Mucosa of rectum (tissue), 2 donors: ENCODE measurements at regions not wholly inside any gene's neighbourhood (a gene's known extent, or its start where the extent isn't known, plus 50 kb on each side); places are given as distances from the start of the nearest gene placed in this dataset.

Source experiments
- H3K27ac ChIP-seq, 2 donors: one replicate each; pipeline ENCODE4 v1.7.0; 2013; ENCODE audit warnings: inconsistent platforms in 2 of 2, low read depth in 2 of 2, low read length in 2 of 2
- H3K27me3 ChIP-seq, 2 donors: one replicate each; pipeline ENCODE4 v1.7.0; 2013; ENCODE audit warnings: low read length in 2 of 2; ENCODE audit not compliant: control insufficient read depth in 2 of 2, insufficient read depth in 2 of 2
- H3K36me3 ChIP-seq, 2 donors: one replicate each; pipeline ENCODE4 v1.7.0; 2013; ENCODE audit warnings: low read length in 2 of 2; ENCODE audit not compliant: control insufficient read depth in 2 of 2, insufficient read depth in 2 of 2
- H3K4me1 ChIP-seq, 2 donors: one replicate each; pipeline ENCODE4 v1.7.0; 2013; ENCODE audit warnings: low read length in 2 of 2, mild to moderate bottlenecking in 1 of 2; ENCODE audit not compliant: control insufficient read depth in 2 of 2, insufficient read depth in 2 of 2
- H3K4me3 ChIP-seq, 2 donors: one replicate each; pipeline ENCODE4 v1.7.0; 2013; ENCODE audit warnings: low read length in 2 of 2
- H3K9ac ChIP-seq, 2 donors: one replicate each; pipeline ENCODE4 v1.7.0; 2013; ENCODE audit warnings: low read length in 2 of 2, low read depth in 1 of 2, mild to moderate bottlenecking in 1 of 2
- H3K9me3 ChIP-seq, 2 donors: one replicate each; pipeline ENCODE4 v1.7.0; 2013; ENCODE audit warnings: low read length in 2 of 2; ENCODE audit not compliant: control insufficient read depth in 2 of 2
- donor health status: healthy.
- donor health status: Normal muscosa, but diverticular disease.

DNA sequence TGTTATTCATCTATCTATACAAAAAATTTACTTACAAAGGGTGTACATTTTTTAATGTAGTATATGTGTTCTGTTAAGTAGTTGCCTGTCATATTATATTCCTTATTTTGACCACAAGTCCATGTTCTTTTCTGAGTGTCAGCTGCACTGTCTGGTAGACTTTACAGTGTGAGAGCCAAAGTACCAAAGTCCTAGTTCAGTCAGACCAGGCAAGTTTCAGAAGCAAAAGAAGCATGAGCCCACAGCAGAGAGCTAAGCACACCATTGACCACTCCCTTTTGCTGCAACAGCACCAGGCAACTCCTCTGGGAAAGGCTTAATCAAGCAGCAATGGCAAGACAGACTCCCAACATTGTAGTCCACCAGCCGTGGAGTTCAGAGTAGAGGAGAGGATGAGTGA lies 631.9 kb upstream of the PKN2 start:
- Histone ChIP-seq H3K9ac (no peak overlapping the region), H3K4me3 (no peak overlapping the region), H3K36me3 (no peaks in the 10 kb centered on the region), H3K27ac (no peak overlapping the region), H3K27me3 (no peaks in the 10 kb centered on the region), H3K9me3 (no peaks in the 10 kb centered on the region), H3K4me1 (no peaks in the 10 kb centered on the region)

DNA sequence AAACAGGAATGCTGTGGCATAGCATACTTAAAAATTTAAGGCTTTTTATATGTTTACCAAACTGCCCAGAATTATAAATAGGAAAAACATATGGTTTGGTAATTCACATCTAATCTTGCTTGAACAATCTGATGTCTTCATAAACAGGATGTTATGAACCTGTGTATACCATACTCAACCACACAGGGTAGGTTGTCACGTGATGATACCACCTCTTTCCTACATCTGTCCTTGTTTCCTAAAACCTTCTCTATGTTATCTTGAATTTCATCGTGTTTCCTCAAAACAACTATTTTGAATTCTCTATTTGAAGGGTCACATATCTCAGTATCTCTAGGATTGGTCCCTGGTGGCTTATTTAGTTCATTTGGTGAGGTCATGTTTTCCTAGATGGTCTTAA lies 631.0 kb upstream of the PKN2 start:
- H3K9ac ChIP-seq = no peak overlapping the region
- H3K27ac ChIP-seq = no peak overlapping the region
- no peaks in the 10 kb centered on the region for H3K36me3 ChIP-seq
- H3K9me3 ChIP-seq = no peaks in the 10 kb centered on the region
- H3K27me3 ChIP-seq = no peaks in the 10 kb centered on the region
- H3K4me3 ChIP-seq = no peak overlapping the region
- H3K4me1 ChIP-seq = no peaks in the 10 kb centered on the region

DNA sequence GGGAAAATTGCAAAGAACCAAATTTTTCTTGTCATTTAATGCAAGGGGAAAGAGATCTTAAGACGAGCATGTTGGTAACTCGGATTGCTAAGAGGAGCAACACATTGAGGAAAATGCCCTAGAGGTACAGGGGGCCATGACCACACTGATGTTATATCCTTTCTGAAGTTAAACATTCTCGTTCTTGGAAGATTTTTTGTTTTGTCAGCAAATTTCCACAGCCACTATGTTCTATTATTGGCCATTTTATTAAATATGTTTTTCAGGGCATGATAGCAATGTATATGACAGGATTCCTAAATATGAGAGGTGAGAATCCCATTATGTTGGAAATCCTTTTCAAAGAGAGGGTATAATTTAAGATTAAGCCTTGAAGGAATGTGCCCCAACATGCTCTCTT lies 627.2 kb upstream of the PKN2 start:
- no peak overlapping the region for H3K4me3 ChIP-seq
- no peak overlapping the region for H3K9ac ChIP-seq
- H3K4me1 ChIP-seq = no peaks in the 10 kb centered on the region
- H3K27me3 ChIP-seq = no peaks in the 10 kb centered on the region
- no peaks in the 10 kb centered on the region for H3K9me3 ChIP-seq
- H3K27ac ChIP-seq = no peak overlapping the region
- H3K36me3 ChIP-seq = no peaks in the 10 kb centered on the region

DNA sequence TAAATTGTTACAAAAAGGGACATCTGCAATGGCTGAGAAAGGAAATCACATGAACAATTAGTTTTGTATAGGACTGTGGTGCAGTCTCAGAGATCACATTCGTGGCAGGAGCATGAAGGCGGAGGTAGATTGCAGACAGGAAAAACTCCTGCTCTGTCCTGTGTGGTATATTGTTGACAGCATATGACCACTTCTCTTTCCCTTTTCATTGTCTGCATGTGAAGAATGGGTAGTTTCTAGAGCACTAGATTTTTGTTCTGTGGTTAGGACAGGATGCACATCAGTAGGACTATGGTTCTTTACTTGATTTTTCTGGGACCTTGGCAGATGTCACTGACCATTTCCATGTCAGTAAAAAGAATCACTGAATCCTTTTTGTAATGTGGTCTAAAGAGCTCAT lies 625.9 kb upstream of the PKN2 start:
- H3K27me3 ChIP-seq = no peaks in the 10 kb centered on the region
- no peaks in the 10 kb centered on the region for H3K4me1 ChIP-seq
- no peak overlapping the region for H3K4me3 ChIP-seq
- no peak overlapping the region for H3K9ac ChIP-seq
- H3K9me3 ChIP-seq = no peaks in the 10 kb centered on the region
- no peaks in the 10 kb centered on the region for H3K36me3 ChIP-seq
- no peak overlapping the region for H3K27ac ChIP-seq

DNA sequence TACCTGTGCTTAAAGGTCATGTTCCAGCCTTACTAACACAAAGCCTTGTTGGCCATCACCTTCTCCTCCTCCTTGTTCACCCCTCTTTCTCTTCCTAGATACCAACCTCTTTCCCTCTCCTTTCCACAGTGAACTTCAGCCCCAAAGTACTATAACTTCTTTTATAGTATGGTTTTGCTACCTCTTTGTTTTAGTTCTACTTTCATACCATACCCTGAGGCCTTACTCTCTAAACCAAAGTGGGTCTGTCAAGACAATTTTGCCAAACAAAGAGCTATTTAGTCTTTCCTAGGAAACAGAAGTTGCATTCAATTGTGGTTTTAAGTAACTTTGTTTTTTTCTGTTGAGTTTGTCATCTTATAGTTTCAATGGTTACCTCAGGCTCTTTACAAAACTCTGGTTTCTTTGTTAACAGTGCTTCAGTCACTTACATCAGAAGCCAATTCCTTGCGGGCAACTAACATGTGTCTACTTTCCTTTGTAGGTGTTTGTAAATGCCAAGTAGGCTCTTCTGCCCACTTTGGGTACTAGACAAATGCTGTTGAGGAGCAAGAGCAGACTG lies 623.9 kb upstream of the PKN2 start:
- Histone ChIP-seq H3K4me3 (no peak overlapping the region), H3K36me3 (no peaks in the 10 kb centered on the region), H3K27me3 (no peaks in the 10 kb centered on the region), H3K4me1 (no peaks in the 10 kb centered on the region), H3K27ac (no peak overlapping the region), H3K9me3 (no peaks in the 10 kb centered on the region), H3K9ac (no peak overlapping the region)

DNA sequence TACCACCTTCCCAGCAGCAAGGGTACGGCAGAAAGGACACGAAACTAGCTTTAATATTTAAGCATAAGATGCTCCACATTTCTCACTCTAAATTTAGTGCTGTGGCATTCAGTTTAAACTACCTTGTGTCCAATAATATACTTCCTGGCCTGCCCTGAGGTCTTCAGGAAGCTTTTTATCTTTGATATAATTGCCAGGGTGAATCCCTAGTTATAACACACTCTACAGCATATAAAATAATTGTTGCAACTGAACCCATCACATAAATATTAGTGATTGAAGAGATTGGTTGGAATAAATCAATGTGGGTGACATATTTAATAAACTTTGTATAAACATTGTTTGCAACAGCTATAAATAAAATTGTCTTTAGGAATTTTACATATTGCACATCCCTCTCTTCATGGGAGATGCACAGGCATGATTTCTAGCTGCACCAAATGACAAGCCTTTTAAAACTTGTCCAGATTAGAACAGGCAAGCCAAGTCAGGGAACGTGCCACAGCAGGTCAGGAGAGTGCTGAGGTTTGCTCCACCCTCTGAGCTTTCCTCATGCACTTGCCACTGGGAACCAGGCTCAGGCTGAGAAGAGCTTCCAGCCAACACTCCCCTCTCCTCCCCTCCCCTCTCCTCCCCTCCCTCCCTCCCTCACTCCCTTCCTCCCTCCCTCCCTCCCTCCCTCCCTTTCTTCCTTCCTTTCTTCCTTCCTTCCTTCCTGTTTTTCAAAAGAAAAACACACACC lies 623.2 kb upstream of the PKN2 start:
- no peak overlapping the region for H3K27ac ChIP-seq
- H3K4me3 ChIP-seq = no peak overlapping the region
- H3K27me3 ChIP-seq = no peaks in the 10 kb centered on the region
- H3K9ac ChIP-seq = no peak overlapping the region
- no peaks in the 10 kb centered on the region for H3K9me3 ChIP-seq
- no peaks in the 10 kb centered on the region for H3K4me1 ChIP-seq
- H3K36me3 ChIP-seq = no peaks in the 10 kb centered on the region

DNA sequence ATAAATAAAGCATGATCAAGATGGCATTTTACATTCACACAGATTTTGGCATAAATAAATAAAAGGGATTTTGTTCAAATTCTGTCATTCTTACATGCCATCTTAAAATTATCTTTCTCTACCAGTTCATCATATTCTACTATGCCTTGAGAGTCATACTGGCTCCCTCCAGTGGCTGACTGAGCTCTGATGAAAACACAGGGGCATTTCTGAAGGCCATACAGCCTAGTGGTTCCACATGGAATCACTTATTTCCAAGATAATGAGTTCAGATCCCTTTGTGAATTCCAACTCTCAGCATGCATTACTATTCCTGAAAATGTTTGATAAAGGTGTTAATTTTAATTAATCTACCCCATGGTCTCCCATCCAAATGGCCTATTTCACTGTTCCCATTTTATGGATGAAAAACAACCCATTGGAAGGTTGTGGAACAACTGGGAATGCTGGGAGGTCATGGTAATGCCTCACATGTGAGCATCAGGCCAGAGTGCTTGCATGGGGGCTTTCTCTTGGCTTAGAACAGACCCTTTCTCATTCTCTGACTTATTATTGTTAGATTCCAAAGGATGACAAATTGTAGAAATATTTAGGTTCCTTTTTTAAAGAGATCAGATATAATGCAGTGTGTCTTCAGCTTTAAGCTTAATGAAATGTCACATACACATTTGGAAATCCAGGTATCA lies 622.4 kb upstream of the PKN2 start:
- H3K4me3 ChIP-seq = no peak overlapping the region
- H3K36me3 ChIP-seq = no peaks in the 10 kb centered on the region
- no peak overlapping the region for H3K27ac ChIP-seq
- H3K4me1 ChIP-seq = no peaks in the 10 kb centered on the region
- no peak overlapping the region for H3K9ac ChIP-seq
- no peaks in the 10 kb centered on the region for H3K27me3 ChIP-seq
- H3K9me3 ChIP-seq = no peaks in the 10 kb centered on the region

DNA sequence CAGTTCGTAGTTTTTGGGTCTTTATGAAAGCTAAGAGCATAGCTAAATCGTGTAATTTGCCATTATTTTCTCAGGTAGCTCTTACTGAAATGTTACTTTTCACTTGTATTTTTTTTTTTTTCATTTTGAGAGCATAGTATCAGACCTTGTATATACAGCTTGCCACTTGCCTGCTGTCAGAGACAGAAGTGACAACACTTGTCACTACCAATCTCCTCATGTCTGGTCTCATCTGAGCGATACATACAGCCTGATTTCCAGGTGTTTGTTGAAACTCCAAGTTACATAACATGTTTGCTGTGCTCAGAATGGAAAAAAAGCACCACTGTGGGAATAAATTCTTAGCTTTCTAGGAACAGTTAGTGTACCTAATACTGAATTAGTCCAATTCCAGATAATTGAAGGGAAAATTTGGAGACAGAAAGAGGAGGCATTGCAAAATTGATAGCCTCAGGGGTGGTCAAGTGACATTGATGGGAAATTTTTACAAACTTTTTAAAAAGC lies 621.4 kb upstream of the PKN2 start:
- Histone ChIP-seq H3K9ac (no peak overlapping the region), H3K4me1 (no peaks in the 10 kb centered on the region), H3K27ac (no peak overlapping the region), H3K9me3 (no peaks in the 10 kb centered on the region), H3K4me3 (no peak overlapping the region), H3K36me3 (no peaks in the 10 kb centered on the region), H3K27me3 (no peaks in the 10 kb centered on the region)

DNA sequence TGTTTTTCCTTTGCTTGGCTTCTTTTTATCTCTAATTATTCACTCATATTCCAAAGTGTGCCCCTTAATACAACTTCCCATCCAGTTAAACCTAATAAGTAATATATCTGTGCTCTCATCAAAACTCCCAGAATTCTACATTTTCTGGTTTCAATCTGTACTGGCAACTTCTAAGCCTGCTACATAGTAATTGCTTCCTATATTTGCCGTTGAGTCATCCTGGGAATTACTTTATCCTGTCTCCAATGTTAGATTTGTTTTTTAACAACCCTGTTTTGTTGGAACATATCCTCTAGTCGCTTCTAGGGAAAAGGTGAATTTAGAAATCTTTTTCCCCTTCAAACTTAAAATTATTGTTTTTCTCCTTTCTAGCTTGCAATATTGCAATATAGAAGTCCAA lies 620.5 kb upstream of the PKN2 start:
- Histone ChIP-seq H3K4me1 (no peaks in the 10 kb centered on the region), H3K9ac (no peak overlapping the region), H3K27me3 (no peaks in the 10 kb centered on the region), H3K4me3 (no peak overlapping the region), H3K36me3 (no peaks in the 10 kb centered on the region), H3K27ac (no peak overlapping the region), H3K9me3 (no peaks in the 10 kb centered on the region)

DNA sequence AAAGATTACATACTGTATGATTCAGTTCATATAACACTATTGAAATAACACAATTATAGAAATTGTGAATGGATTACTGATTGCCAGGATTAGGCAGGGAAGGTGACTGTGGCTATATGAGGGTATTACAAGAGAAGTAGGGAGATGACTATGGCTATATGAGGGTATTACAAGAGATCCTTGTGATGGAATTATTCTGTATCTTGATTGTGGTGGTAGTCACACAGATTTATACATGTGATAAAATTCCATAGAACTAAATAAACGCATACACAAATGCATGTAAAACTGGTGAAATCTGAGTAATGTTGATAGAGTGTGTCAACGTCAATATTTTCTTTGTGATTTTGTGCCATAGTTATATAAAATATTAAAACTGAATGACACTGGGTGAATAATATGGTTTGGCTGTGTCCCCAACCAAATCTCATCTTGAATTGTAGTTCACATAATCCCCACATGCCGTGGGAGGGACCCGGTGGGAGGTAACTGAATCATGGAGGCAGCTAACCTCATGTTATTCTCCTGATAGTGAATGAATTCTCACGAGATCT lies 615.6 kb upstream of the PKN2 start:
- H3K27me3 ChIP-seq = no peaks in the 10 kb centered on the region
- H3K27ac ChIP-seq = no peak overlapping the region

More for the DNA sequence above, 615.6 kb upstream of the PKN2 start:
- Histone ChIP-seq H3K36me3 (no peaks in the 10 kb centered on the region), H3K4me1 (no peaks in the 10 kb centered on the region), H3K4me3 (no peak overlapping the region), H3K9ac (no peak overlapping the region), H3K9me3 (no peaks in the 10 kb centered on the region)
